ENCODE measurements at regions not wholly inside any gene's neighbourhood (a gene's known extent, or its start where the extent isn't known, plus 50 kb on each side); places are given as distances from the start of the nearest gene placed in this dataset.

DNA sequence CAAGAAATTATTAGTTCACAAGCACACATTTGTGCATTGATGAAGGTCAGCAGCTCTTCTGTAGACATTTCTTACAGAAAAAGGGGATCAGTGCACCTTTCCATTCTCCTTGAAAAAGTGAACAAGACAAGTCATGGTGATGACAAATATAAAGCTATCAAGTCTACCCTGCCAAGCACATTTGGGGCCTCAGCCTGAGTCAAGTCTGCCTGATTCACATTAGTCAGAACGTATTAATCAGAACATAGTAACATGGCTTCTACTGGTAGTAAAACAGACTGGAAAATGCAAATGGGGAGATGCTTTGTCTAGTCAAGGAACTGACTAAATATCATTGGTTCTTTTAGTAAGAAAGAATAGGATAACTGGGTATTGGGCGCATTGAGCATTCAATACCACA, 2305.1 kb downstream of the PCDH7 start:
- CTCF ChIA-PET (ENCODE audit: unreplicated experiment), result no interaction called here
- DNase-seq (ENCODE audit: low spot score), result no peak
- intact Hi-C loops (cut with micrococcal nuclease; ENCODE audit: unreplicated experiment), result no loop called here
- no peaks in the 10 kb centered on the region for H3K4me1 ChIP-seq (ENCODE audit: insufficient read depth, low read length, poor library complexity, severe bottlenecking)
- no peak overlapping the region for H2AFZ ChIP-seq (ENCODE audit: low read length)
- POLR2A ChIA-PET, result no interaction called here
- no peak overlapping the region for H3K4me3 ChIP-seq (ENCODE audit: low read depth, low read length, poor library complexity, severe bottlenecking)
- no peak overlapping the region for H3K27ac ChIP-seq (ENCODE audit: low read depth, low read length, poor library complexity, severe bottlenecking)
- no TSS peak for BruUV-seq (replicated peaks)
- H3K9me3 ChIP-seq (ENCODE audit: low read length), result no peaks in the 10 kb centered on the region
- no peaks in the 10 kb centered on the region for H3K79me2 ChIP-seq (ENCODE audit: insufficient read depth, low read depth, low read length)
- no peaks in the 10 kb centered on the region for H4K20me1 ChIP-seq (ENCODE audit: insufficient read depth, low read length)
- no peaks in the 10 kb centered on the region for H3K9me2 ChIP-seq (ENCODE audit: insufficient read depth, low read length)
- H3K36me3 ChIP-seq (ENCODE audit: insufficient read depth, low read length), result no peaks in the 10 kb centered on the region
- no peak overlapping the region for H3K4me2 ChIP-seq (ENCODE audit: low read length)
- TF ChIP-seq, protein P1, sequence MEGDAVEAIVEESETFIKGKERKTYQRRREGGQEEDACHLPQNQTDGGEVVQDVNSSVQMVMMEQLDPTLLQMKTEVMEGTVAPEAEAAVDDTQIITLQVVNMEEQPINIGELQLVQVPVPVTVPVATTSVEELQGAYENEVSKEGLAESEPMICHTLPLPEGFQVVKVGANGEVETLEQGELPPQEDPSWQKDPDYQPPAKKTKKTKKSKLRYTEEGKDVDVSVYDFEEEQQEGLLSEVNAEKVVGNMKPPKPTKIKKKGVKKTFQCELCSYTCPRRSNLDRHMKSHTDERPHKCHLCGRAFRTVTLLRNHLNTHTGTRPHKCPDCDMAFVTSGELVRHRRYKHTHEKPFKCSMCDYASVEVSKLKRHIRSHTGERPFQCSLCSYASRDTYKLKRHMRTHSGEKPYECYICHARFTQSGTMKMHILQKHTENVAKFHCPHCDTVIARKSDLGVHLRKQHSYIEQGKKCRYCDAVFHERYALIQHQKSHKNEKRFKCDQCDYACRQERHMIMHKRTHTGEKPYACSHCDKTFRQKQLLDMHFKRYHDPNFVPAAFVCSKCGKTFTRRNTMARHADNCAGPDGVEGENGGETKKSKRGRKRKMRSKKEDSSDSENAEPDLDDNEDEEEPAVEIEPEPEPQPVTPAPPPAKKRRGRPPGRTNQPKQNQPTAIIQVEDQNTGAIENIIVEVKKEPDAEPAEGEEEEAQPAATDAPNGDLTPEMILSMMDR (conservative IDR thresholded peaks at IDR 0.05; ENCODE audit: low read length), result no peak
- no peak for TF ChIP-seq EZH2phosphoT487 (IDR thresholded peaks at IDR 0.05; ENCODE audit: borderline replicate concordance, low read depth, low read length)

DNA sequence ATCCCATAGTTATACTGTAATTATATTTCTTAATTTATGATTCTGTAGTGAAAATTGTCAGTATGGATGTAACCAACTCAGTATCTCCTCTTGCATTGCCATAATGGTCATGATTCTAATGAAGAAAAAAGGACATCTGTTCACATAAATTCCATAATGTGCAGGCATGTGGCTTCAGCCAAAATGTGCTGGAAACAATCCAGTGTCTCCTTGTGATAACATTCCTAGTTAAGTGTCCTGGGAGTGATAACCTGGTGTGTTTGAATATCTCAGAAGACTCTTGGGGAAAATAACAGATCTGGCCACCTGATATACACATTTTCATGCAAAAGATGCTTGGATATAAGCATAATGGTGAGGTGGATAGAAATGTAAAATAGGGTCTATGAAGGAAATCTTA, 2309.8 kb downstream of the PCDH7 start:
- Histone ChIP-seq H3K79me2 (ENCODE audit: insufficient read depth, low read depth, low read length) (no peaks in the 10 kb centered on the region), H3K4me3 (ENCODE audit: low read depth, low read length, poor library complexity, severe bottlenecking) (no peak overlapping the region), H2AFZ (ENCODE audit: low read length) (no peak overlapping the region), H3K36me3 (ENCODE audit: insufficient read depth, low read length) (no peaks in the 10 kb centered on the region), H3K27ac (ENCODE audit: low read depth, low read length, poor library complexity, severe bottlenecking) (no peak overlapping the region), H4K20me1 (ENCODE audit: insufficient read depth, low read length) (no peaks in the 10 kb centered on the region), H3K9me2 (ENCODE audit: insufficient read depth, low read length) (no peaks in the 10 kb centered on the region), H3K4me2 (ENCODE audit: low read length) (no peak overlapping the region), H3K9me3 (ENCODE audit: low read length) (no peaks in the 10 kb centered on the region), H3K4me1 (ENCODE audit: insufficient read depth, low read length, poor library complexity, severe bottlenecking) (no peaks in the 10 kb centered on the region)
- DNase-seq (ENCODE audit: low spot score), result no peak
- TF ChIP-seq, protein P1 (conservative IDR thresholded peaks at IDR 0.05; ENCODE audit: low read length), result no peak
- no peak for TF ChIP-seq EZH2phosphoT487 (IDR thresholded peaks at IDR 0.05; ENCODE audit: borderline replicate concordance, low read depth, low read length)
- BruUV-seq (replicated peaks), result no TSS peak
- intact Hi-C loops (cut with micrococcal nuclease; ENCODE audit: unreplicated experiment), result no loop called here
- POLR2A ChIA-PET, result no interaction called here
- CTCF ChIA-PET (ENCODE audit: unreplicated experiment), result no interaction called here

DNA sequence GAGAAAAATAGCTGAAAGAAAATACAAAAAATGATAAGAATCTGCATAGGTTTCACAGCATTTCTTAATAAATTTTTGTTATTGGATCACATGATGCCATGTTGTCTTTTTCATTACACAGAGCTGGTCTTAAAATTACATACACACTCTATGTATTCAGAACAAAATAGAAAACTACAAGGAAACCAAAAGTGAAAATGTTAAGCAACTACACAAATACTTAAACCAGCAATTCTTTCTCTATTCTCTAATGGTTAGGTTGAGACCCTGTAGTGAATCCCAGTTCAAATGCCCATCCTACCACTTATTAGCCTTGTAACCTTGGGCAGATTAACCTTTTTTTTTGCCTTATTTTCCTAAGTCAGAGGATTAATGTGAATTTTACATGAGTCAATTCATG, 2311.2 kb downstream of the PCDH7 start:
- no peak for TF ChIP-seq EZH2phosphoT487 (IDR thresholded peaks at IDR 0.05; ENCODE audit: borderline replicate concordance, low read depth, low read length)
- BruUV-seq (replicated peaks), result no TSS peak
- H4K20me1 ChIP-seq (ENCODE audit: insufficient read depth, low read length), result no peaks in the 10 kb centered on the region
- H3K36me3 ChIP-seq (ENCODE audit: insufficient read depth, low read length), result no peaks in the 10 kb centered on the region
- ChIA-PET CTCF (ENCODE audit: unreplicated experiment) (no interaction called here), POLR2A (interaction anchor here (0.8 to 1.0 kb wide), 2 partner anchors 20 to 37 kb away, joined by 3 read pairs; no protein-coding TSS in a partner anchor)
- intact Hi-C loops (cut with micrococcal nuclease; ENCODE audit: unreplicated experiment), result no loop called here
- H3K9me3 ChIP-seq (ENCODE audit: low read length), result no peaks in the 10 kb centered on the region
- H3K4me1 ChIP-seq (ENCODE audit: insufficient read depth, low read length, poor library complexity, severe bottlenecking), result no peaks in the 10 kb centered on the region
- no peak overlapping the region for H3K4me3 ChIP-seq (ENCODE audit: low read depth, low read length, poor library complexity, severe bottlenecking)
- no peaks in the 10 kb centered on the region for H3K9me2 ChIP-seq (ENCODE audit: insufficient read depth, low read length)
- H2AFZ ChIP-seq (ENCODE audit: low read length), result no peak overlapping the region
- H3K4me2 ChIP-seq (ENCODE audit: low read length), result no peak overlapping the region
- no peaks in the 10 kb centered on the region for H3K79me2 ChIP-seq (ENCODE audit: insufficient read depth, low read depth, low read length)
- no peak overlapping the region for H3K27ac ChIP-seq (ENCODE audit: low read depth, low read length, poor library complexity, severe bottlenecking)
- no peak for DNase-seq (ENCODE audit: low spot score)
